Natural killer cell treated with Interleukin-12 subunit alpha and Interleukin-12 subunit beta and Interleukin-15 and Interleukin-18, amount 100 ng/mL, for 72 hours (primary cell): ENCODE measurements at regions not wholly inside any gene's neighbourhood (a gene's known extent, or its start where the extent isn't known, plus 50 kb on each side); places are given as distances from the start of the nearest gene placed in this dataset.

ENCODE experiments used
- ATAC-seq, 2 donors: fragments of 150-1000 bp; cut with Tn5 transposase in 1 of 2; sonication (Bioruptor Pico), chemical (Tn5 transposase) in 1 of 2; 2 replicates each; pipeline ENCODE4 v1.10.0; 2021
- DNase-seq: peaks from one replicate; pipeline ENCODE4 v3.0.0; 2022; ENCODE audit warnings: low spot score
- H3K27ac Mint-ChIP-seq, 2 donors: 1 replicate in 1 of 2; 2 replicates in 1 of 2; pipeline ENCODE4 v1.8.0; 2022; ENCODE audit warnings: mixed read lengths in 2 of 2, mild to moderate bottlenecking in 1 of 2, moderate library complexity in 1 of 2
- H3K27me3 Mint-ChIP-seq, 2 donors: 1 replicate in 1 of 2; 2 replicates in 1 of 2; pipeline ENCODE4 v1.8.0; 2022; ENCODE audit warnings: mixed read lengths in 2 of 2
- H3K36me3 Mint-ChIP-seq: one replicate; pipeline ENCODE4 v1.8.0; 2022; ENCODE audit warnings: mixed read lengths
- H3K4me1 Mint-ChIP-seq, 2 donors: 1 replicate in 1 of 2; 2 replicates in 1 of 2; pipeline ENCODE4 v1.8.0; 2022; ENCODE audit warnings: low read depth in 2 of 2, mixed read lengths in 2 of 2, mild to moderate bottlenecking in 1 of 2
- H3K4me3 Mint-ChIP-seq: one replicate; pipeline ENCODE4 v1.8.0; 2022; ENCODE audit warnings: mixed read lengths
- H3K9me3 Mint-ChIP-seq: 2 replicates; pipeline ENCODE4 v1.8.0; 2022; ENCODE audit warnings: mixed read lengths

- no peaks in the 10 kb centered on the region for H3K27me3 Mint-ChIP-seq
- H3K36me3 Mint-ChIP-seq, result no peaks in the 10 kb centered on the region
- H3K4me3 Mint-ChIP-seq, result no peak overlapping the region
- no peak overlapping the region for H3K27ac Mint-ChIP-seq
- ATAC-seq (peak in 1 of 2 donors; percentile 5), DNase-seq (no peak)
- H3K4me1 Mint-ChIP-seq, result no peaks in the 10 kb centered on the region
- H3K9me3 Mint-ChIP-seq, result no peaks in the 10 kb centered on the region
Observed at GRCh38 chr1:4353090-4353856, 301.1 kb upstream of the AJAP1 start.

- no peak overlapping the region for H3K27ac Mint-ChIP-seq
- no peaks in the 10 kb centered on the region for H3K4me1 Mint-ChIP-seq
- no peaks in the 10 kb centered on the region for H3K9me3 Mint-ChIP-seq
- DNase-seq (no peak), ATAC-seq (no peak)
- no peaks in the 10 kb centered on the region for H3K36me3 Mint-ChIP-seq
- H3K27me3 Mint-ChIP-seq, result no peaks in the 10 kb centered on the region
- H3K4me3 Mint-ChIP-seq, result no peak overlapping the region
Observed at GRCh38 chr1:4355839-4356238, 298.6 kb upstream of the AJAP1 start.

- no peaks in the 10 kb centered on the region for H3K4me1 Mint-ChIP-seq
- DNase-seq (no peak), ATAC-seq (no peak)
- no peaks in the 10 kb centered on the region for H3K9me3 Mint-ChIP-seq
- no peak overlapping the region for H3K27ac Mint-ChIP-seq
- peaks cover 0 to 7% of the 10 kb centered on the region in 2 donors for H3K27me3 Mint-ChIP-seq
- H3K4me3 Mint-ChIP-seq, result no peak overlapping the region
- H3K36me3 Mint-ChIP-seq, result no peaks in the 10 kb centered on the region
Observed at GRCh38 chr1:4362314-4363044, 291.9 kb upstream of the AJAP1 start.

GRCh38 chr1:4366091-4366490, 288.3 kb upstream of the AJAP1 start:
- Mint-ChIP-seq H3K36me3 (no peaks in the 10 kb centered on the region), H3K9me3 (no peaks in the 10 kb centered on the region), H3K4me3 (no peak overlapping the region), H3K27ac (no peak overlapping the region), H3K4me1 (no peaks in the 10 kb centered on the region), H3K27me3 (peaks cover 0 to 7% of the 10 kb centered on the region in 2 donors)
- ATAC-seq, result peak; percentile 14 to 40
- no peak for DNase-seq

- peak in 1 of 2 donors; percentile 12 for ATAC-seq
- Mint-ChIP-seq H3K36me3 (no peaks in the 10 kb centered on the region), H3K27ac (no peak overlapping the region), H3K9me3 (no peaks in the 10 kb centered on the region), H3K4me3 (no peak overlapping the region), H3K27me3 (no peaks in the 10 kb centered on the region), H3K4me1 (no peaks in the 10 kb centered on the region)
- DNase-seq, result no peak
Observed at GRCh38 chr1:4367230-4367777, 287.1 kb upstream of the AJAP1 start.

GRCh38 chr1:4369335-4369734, 285.1 kb upstream of the AJAP1 start:
- Mint-ChIP-seq H3K27me3 (peaks cover 0 to 4% of the 10 kb centered on the region in 2 donors), H3K4me1 (no peaks in the 10 kb centered on the region), H3K27ac (no peak overlapping the region), H3K9me3 (peaks cover 3% of the 10 kb centered on the region), H3K36me3 (no peaks in the 10 kb centered on the region), H3K4me3 (no peak overlapping the region)
- DNase-seq, result no peak
- ATAC-seq, result no peak

GRCh38 chr1:4371849-4372248, 282.6 kb upstream of the AJAP1 start:
- Mint-ChIP-seq H3K9me3 (peaks cover 3% of the 10 kb centered on the region), H3K27ac (no peak overlapping the region), H3K4me3 (no peak overlapping the region), H3K36me3 (no peaks in the 10 kb centered on the region), H3K27me3 (peaks cover 0 to 4% of the 10 kb centered on the region in 2 donors), H3K4me1 (no peaks in the 10 kb centered on the region)
- ATAC-seq, result no peak
- no peak for DNase-seq

GRCh38 chr1:4375812-4376211, 278.6 kb upstream of the AJAP1 start:
- no peaks in the 10 kb centered on the region for H3K4me1 Mint-ChIP-seq
- H3K9me3 Mint-ChIP-seq, result peaks cover 4% of the 10 kb centered on the region

GRCh38 chr1:4379451-4380175, 274.8 kb upstream of the AJAP1 start:
- H3K27me3 Mint-ChIP-seq, result peaks cover 0 to 4% of the 10 kb centered on the region in 2 donors
- ATAC-seq (peak in 1 of 2 donors; percentile 70), DNase-seq (no peak)
- no peaks in the 10 kb centered on the region for H3K4me1 Mint-ChIP-seq
- peak overlapping the region; percentile 24 for H3K4me3 Mint-ChIP-seq
- H3K27ac Mint-ChIP-seq, result no peak overlapping the region
- H3K36me3 Mint-ChIP-seq, result peaks cover 13% of the 10 kb centered on the region
- H3K9me3 Mint-ChIP-seq, result peaks cover 6% of the 10 kb centered on the region

More at GRCh38 chr1:4375812-4376211, 278.6 kb upstream of the AJAP1 start:
- peaks cover 0 to 6% of the 10 kb centered on the region in 2 donors for H3K27me3 Mint-ChIP-seq
- H3K36me3 Mint-ChIP-seq, result peaks cover 7% of the 10 kb centered on the region
- no peak overlapping the region for H3K4me3 Mint-ChIP-seq
- no peak overlapping the region for H3K27ac Mint-ChIP-seq
- no peak for DNase-seq
- no peak for ATAC-seq

- Mint-ChIP-seq H3K27me3 (peaks cover 0 to 8% of the 10 kb centered on the region in 2 donors), H3K4me3 (no peak overlapping the region), H3K9me3 (peaks cover 6% of the 10 kb centered on the region), H3K36me3 (peaks cover 13% of the 10 kb centered on the region), H3K27ac (no peak overlapping the region), H3K4me1 (no peaks in the 10 kb centered on the region)
- ATAC-seq, result no peak
- DNase-seq, result no peak
Observed at GRCh38 chr1:4380564-4381168, 273.7 kb upstream of the AJAP1 start.

- Mint-ChIP-seq H3K27me3 (peaks cover 21 to 39% of the 10 kb centered on the region in 2 donors), H3K36me3 (no peaks in the 10 kb centered on the region), H3K9me3 (peaks cover 4% of the 10 kb centered on the region), H3K4me1 (no peaks in the 10 kb centered on the region), H3K4me3 (no peak overlapping the region), H3K27ac (no peak overlapping the region)
- DNase-seq (no peak), ATAC-seq (no peak)
Observed at GRCh38 chr1:4393191-4393590, 261.2 kb upstream of the AJAP1 start.

- ATAC-seq (no peak), DNase-seq (no peak)
- no peaks in the 10 kb centered on the region for H3K4me1 Mint-ChIP-seq
- peaks cover 21 to 34% of the 10 kb centered on the region in 2 donors for H3K27me3 Mint-ChIP-seq
- peaks cover 4% of the 10 kb centered on the region for H3K9me3 Mint-ChIP-seq
- no peak overlapping the region for H3K27ac Mint-ChIP-seq
- H3K4me3 Mint-ChIP-seq, result no peak overlapping the region
- H3K36me3 Mint-ChIP-seq, result no peaks in the 10 kb centered on the region
Observed at GRCh38 chr1:4394366-4394765, 260.0 kb upstream of the AJAP1 start.

- Mint-ChIP-seq H3K36me3 (no peaks in the 10 kb centered on the region), H3K9me3 (peaks cover 4% of the 10 kb centered on the region), H3K4me1 (no peaks in the 10 kb centered on the region), H3K4me3 (no peak overlapping the region), H3K27me3 (peaks cover 21 to 34% of the 10 kb centered on the region in 2 donors), H3K27ac (no peak overlapping the region)
- ATAC-seq (no peak), DNase-seq (no peak)
Observed at GRCh38 chr1:4395158-4395557, 259.3 kb upstream of the AJAP1 start.
